Gastroesophageal sphincter (tissue), 4 donors: ENCODE measurements at regions not wholly inside any gene's neighbourhood (a gene's known extent, or its start where the extent isn't known, plus 50 kb on each side); places are given as distances from the start of the nearest gene placed in this dataset.

Experiments
- ATAC-seq: fragments of 150-250 bp; one replicate; pipeline ENCODE4 v1.9.1; 2016; ENCODE audit warnings: mild to moderate bottlenecking, moderate library complexity
- H3K27ac ChIP-seq, 4 donors: fragments of 200-600 bp; sonication (generic) in 3 of 4; 1 replicate in 3 of 4; 2 replicates in 1 of 4; pipeline ENCODE4 v1.5.1; 2016 to 2019
- H3K27me3 ChIP-seq: fragments of 200-600 bp; sonication (generic); one replicate; pipeline ENCODE4 v1.5.1; 2019
- H3K36me3 ChIP-seq, 2 donors: fragments of 200-600 bp; sonication (generic); one replicate each; pipeline ENCODE4 v1.5.1; 2019; ENCODE audit warnings: control low read depth in 1 of 2
- H3K4me1 ChIP-seq, 3 donors: fragments of 200-600 bp; sonication (generic); 1 replicate in 2 of 3; 2 replicates in 1 of 3; pipeline ENCODE4 v1.5.1; 2016 to 2019; ENCODE audit warnings: control low read depth in 2 of 3
- H3K4me3 ChIP-seq, 2 donors: fragments of 200-600 bp; sonication (generic); one replicate each; pipeline ENCODE4 v1.5.1; 2019; ENCODE audit warnings: mild to moderate bottlenecking in 1 of 2, moderate library complexity in 1 of 2
- H3K9me3 ChIP-seq, 3 donors: fragments of 200-600 bp; sonication (generic); one replicate each; pipeline ENCODE4 v1.5.1; 2017 to 2019; ENCODE audit warnings: control low read depth in 2 of 3
- EP300 ChIP-seq: sonication (generic); formaldehyde crosslinking; IDR thresholded peaks from one replicate; pipeline ENCODE4 v1.6.1; 2017; ENCODE audit warnings: antibody characterized with exemption, mild to moderate bottlenecking
- POLR2A ChIP-seq, 2 donors: fragments of 450-650 bp; IDR thresholded peaks; one replicate each; pipeline ENCODE4 v1.6.1; 2017; ENCODE audit warnings: antibody characterized with exemption in 2 of 2, mild to moderate bottlenecking in 2 of 2, moderate library complexity in 1 of 2
- POLR2AphosphoS5 ChIP-seq: sonication (generic); formaldehyde crosslinking; IDR thresholded peaks from one replicate; pipeline ENCODE4 v1.6.1; 2017; ENCODE audit warnings: antibody characterized with exemption
- WGBS, 2 donors: methylation state at CpG; one replicate each; pipeline ENCODE4 v1.1.5; 2018; ENCODE audit warnings: low coverage in 1 of 2; 5-methylcytosine and 5-hydroxymethylcytosine counted together
- TF ChIP-seq, protein P1 (sequence below), 4 experiments: fragments of 200-600 bp in 2 of 4; fragments of 450-650 bp in 2 of 4; sonication (generic) in 1 of 4; IDR thresholded peaks; one replicate each; pipeline ENCODE4 v1.5.1; 2017 to 2019; ENCODE audit warnings: antibody characterized with exemption in 4 of 4, mild to moderate bottlenecking in 2 of 4, moderate library complexity in 2 of 4

DNA sequence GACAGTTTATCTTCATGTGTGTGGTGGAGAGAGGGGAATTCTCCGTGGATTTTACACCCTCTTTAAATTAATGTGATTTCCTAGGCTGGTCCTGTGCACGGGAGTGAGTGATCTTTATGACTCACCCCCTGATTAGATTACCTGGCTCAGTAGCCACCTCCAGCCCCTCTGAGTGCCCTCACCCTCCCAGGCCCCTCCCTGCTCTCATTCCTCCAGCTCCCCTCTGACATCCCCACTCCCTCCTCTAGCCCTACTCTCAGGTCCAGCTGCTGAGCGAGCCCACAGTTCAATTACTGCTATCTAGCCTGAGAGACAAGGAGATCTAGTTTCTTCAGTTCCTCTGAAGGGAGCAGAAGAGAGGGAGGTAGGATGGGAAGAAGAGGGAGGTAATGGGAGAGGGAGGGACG lies 61.8 kb upstream of the ARAP3 start:
- H3K4me1 ChIP-seq = peaks cover 0 to 10% (median 3%) of the 10 kb centered on the region in 3 donors
- no peak overlapping the region for H3K4me3 ChIP-seq
- TF ChIP-seq POLR2A (IDR thresholded peaks at IDR 0.05) (no peak), POLR2AphosphoS5 (no peak), EP300 (no peak)
- TF ChIP-seq, protein P1, sequence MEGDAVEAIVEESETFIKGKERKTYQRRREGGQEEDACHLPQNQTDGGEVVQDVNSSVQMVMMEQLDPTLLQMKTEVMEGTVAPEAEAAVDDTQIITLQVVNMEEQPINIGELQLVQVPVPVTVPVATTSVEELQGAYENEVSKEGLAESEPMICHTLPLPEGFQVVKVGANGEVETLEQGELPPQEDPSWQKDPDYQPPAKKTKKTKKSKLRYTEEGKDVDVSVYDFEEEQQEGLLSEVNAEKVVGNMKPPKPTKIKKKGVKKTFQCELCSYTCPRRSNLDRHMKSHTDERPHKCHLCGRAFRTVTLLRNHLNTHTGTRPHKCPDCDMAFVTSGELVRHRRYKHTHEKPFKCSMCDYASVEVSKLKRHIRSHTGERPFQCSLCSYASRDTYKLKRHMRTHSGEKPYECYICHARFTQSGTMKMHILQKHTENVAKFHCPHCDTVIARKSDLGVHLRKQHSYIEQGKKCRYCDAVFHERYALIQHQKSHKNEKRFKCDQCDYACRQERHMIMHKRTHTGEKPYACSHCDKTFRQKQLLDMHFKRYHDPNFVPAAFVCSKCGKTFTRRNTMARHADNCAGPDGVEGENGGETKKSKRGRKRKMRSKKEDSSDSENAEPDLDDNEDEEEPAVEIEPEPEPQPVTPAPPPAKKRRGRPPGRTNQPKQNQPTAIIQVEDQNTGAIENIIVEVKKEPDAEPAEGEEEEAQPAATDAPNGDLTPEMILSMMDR (IDR thresholded peaks at IDR 0.05) = no peak
- H3K36me3 ChIP-seq = no peaks in the 10 kb centered on the region
- H3K27me3 ChIP-seq = peaks cover 24% of the 10 kb centered on the region
- 17 to 27% methylated on average over 1 to 3 of the region's 4 CpGs for WGBS, 2 donors
- no peak for ATAC-seq
- no peaks in the 10 kb centered on the region for H3K9me3 ChIP-seq
- no peak overlapping the region for H3K27ac ChIP-seq

- peaks cover 0 to 10% (median 3%) of the 10 kb centered on the region in 3 donors for H3K4me1 ChIP-seq
- no peak overlapping the region for H3K27ac ChIP-seq
- H3K36me3 ChIP-seq = no peaks in the 10 kb centered on the region
- 35 to 47% methylated on average over 8 to 9 of the region's 18 CpGs for WGBS, 2 donors
- peaks cover 24% of the 10 kb centered on the region for H3K27me3 ChIP-seq
- no peaks in the 10 kb centered on the region for H3K9me3 ChIP-seq
- ATAC-seq = no peak
- no peak overlapping the region for H3K4me3 ChIP-seq
- TF ChIP-seq POLR2A (IDR thresholded peaks at IDR 0.05) (no peak), POLR2AphosphoS5 (no peak), EP300 (no peak)
- TF ChIP-seq, protein P1 (IDR thresholded peaks at IDR 0.05) = no peak
Observed at GRCh38 chr5:141742866-141743851, 61.1 kb upstream of the ARAP3 start.

DNA sequence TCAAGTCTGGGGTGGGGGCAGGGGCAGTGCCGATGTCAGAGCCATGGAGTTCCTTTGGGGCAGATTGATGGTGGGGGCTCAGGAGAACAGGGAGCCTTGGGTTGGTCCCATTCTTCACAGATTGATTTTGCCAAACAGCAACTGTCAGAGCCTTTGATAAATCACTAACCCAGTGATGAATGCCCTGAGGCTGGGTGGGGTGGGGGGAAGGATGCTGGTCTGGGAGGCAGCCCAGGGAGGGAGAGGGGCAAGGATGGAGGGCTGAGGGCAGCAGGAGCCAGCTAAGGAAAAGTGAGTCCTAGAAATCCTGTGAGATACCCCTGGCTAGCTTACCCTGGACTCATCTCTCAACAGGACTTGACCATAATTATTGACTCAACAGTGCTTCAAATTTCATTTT lies 60.1 kb upstream of the ARAP3 start:
- no peak for TF ChIP-seq EP300
- TF ChIP-seq, protein P1 (IDR thresholded peaks at IDR 0.05) = no peak
- peaks cover 0 to 1% (median 0%) of the 10 kb centered on the region in 3 donors for H3K4me1 ChIP-seq
- ATAC-seq = no peak
- H3K27me3 ChIP-seq = peaks cover 28% of the 10 kb centered on the region
- no peaks in the 10 kb centered on the region for H3K36me3 ChIP-seq
- no peak overlapping the region for H3K4me3 ChIP-seq
- WGBS, 2 donors = 100% methylated on average over 1 of the region's 1 CpG; no CpG with 5 or more reads in 1 of the 2 donors
- no peaks in the 10 kb centered on the region for H3K9me3 ChIP-seq
- no peak overlapping the region for H3K27ac ChIP-seq

GRCh38 chr5:141740885-141741284 lies 58.9 kb upstream of the ARAP3 start:
- H3K36me3 ChIP-seq = no peaks in the 10 kb centered on the region
- no peaks in the 10 kb centered on the region for H3K9me3 ChIP-seq
- no peak for TF ChIP-seq EP300
- no peak for TF ChIP-seq POLR2A (IDR thresholded peaks at IDR 0.05)
- ATAC-seq = no peak
- no peak overlapping the region for H3K27ac ChIP-seq
- no peaks in the 10 kb centered on the region for H3K4me1 ChIP-seq
- 69 to 70% methylated on average over 2 to 3 of the region's 6 CpGs for WGBS, 2 donors
- no peak overlapping the region for H3K4me3 ChIP-seq
- H3K27me3 ChIP-seq = peaks cover 33% of the 10 kb centered on the region

- WGBS, 2 donors = 23 to 47% methylated on average over 2 to 4 of the region's 4 CpGs
- Histone ChIP-seq H3K4me3 (no peak overlapping the region), H3K27me3 (peaks cover 22% of the 10 kb centered on the region), H3K36me3 (no peaks in the 10 kb centered on the region), H3K4me1 (no peaks in the 10 kb centered on the region), H3K9me3 (no peaks in the 10 kb centered on the region), H3K27ac (no peak overlapping the region)
- TF ChIP-seq, protein P1 (IDR thresholded peaks at IDR 0.05) = no peak
- no peak for TF ChIP-seq POLR2AphosphoS5
- TF ChIP-seq EP300 = no peak
- TF ChIP-seq POLR2A (IDR thresholded peaks at IDR 0.05) = no peak
- ATAC-seq = no peak
Observed at GRCh38 chr5:141737535-141737934, 55.5 kb upstream of the ARAP3 start.
